B cell (primary cell): ENCODE measurements at regions not wholly inside any gene's neighbourhood (a gene's known extent, or its start where the extent isn't known, plus 50 kb on each side); places are given as distances from the start of the nearest gene placed in this dataset.

Experiments used
- ATAC-seq: fragments of 200-7000 bp; cut with Tn5 transposase; one replicate; pipeline ENCODE4 v1.10.0; 2021; ENCODE audit warnings: low read depth, mild to moderate bottlenecking, moderate number of reproducible peaks, moderate library complexity
- CTCF ChIA-PET: fragments of 350-600 bp; sonication (Branson Sonifier 250); formaldehyde crosslinking; loops from one replicate; lab custom pipeline; 2021; ENCODE audit warnings: antibody characterized with exemption, inconsistent platforms; lab: Charles Lee
- POLR2A ChIA-PET: fragments of 350-600 bp; sonication (Branson Sonifier 250); formaldehyde crosslinking; loops from one replicate; lab custom pipeline; 2021; ENCODE audit warnings: antibody characterized with exemption; lab: Charles Lee
- DNase-seq: peaks from one replicate; pipeline ENCODE4 v3.0.0; 2013
- H2AFZ ChIP-seq: 2 replicates; pipeline ENCODE4 v1.6.1; 2012; ENCODE audit warnings: mild to moderate bottlenecking, low read depth, low read length; ENCODE audit not compliant: insufficient read depth, poor library complexity, severe bottlenecking
- H3K27ac ChIP-seq, 2 donors: 1 replicate in 1 of 2; 2 replicates in 1 of 2; pipeline ENCODE4 v1.5.1; 2012 to 2013; ENCODE audit warnings: low read length in 2 of 2, mild to moderate bottlenecking in 2 of 2, moderate library complexity in 1 of 2
- H3K27me3 ChIP-seq, 4 experiments: fragments of 200-600 bp in 1 of 4; sonication (generic) in 1 of 4; replicated peaks in 1 of 4; 1 replicate in 2 of 4; 2 replicates in 2 of 4; pipeline versions ENCODE4 v1.6.1 to v1.7.0; 2013 to 2016; ENCODE audit warnings: low read length in 3 of 4, mild to moderate bottlenecking in 2 of 4, mixed read lengths in 1 of 4, moderate library complexity in 1 of 4; ENCODE audit not compliant: insufficient read depth in 4 of 4, control insufficient read depth in 3 of 4; ENCODE audit errors: control extremely low read depth in 1 of 4
- H3K36me3 ChIP-seq, 2 experiments: replicated peaks in 1 of 2; 1 replicate in 1 of 2; 2 replicates in 1 of 2; pipeline versions ENCODE4 v1.6.1 to v1.7.1; 2013; ENCODE audit warnings: low read length in 1 of 2; ENCODE audit not compliant: insufficient read depth in 2 of 2, control insufficient read depth in 1 of 2; ENCODE audit errors: control extremely low read depth in 1 of 2, extremely low read depth in 1 of 2
- H3K4me1 ChIP-seq, 2 donors: fragments of 200-600 bp in 1 of 2; sonication (generic) in 1 of 2; 1 replicate in 1 of 2; 2 replicates in 1 of 2; pipeline versions ENCODE4 v1.5.1 to v1.6.1; 2013 to 2017; ENCODE audit warnings: low read length in 2 of 2; ENCODE audit not compliant: control insufficient read depth in 2 of 2, insufficient read depth in 2 of 2
- H3K4me2 ChIP-seq: replicated peaks from 2 replicates; pipeline ENCODE3; 2012; ENCODE audit warnings: mild to moderate bottlenecking, low read depth, low read length; ENCODE audit not compliant: poor library complexity, severe bottlenecking
- H3K4me3 ChIP-seq, 5 experiments: fragments of 200-600 bp in 1 of 5; sonication (generic) in 1 of 5; 1 replicate in 3 of 5; 2 replicates in 2 of 5; pipeline versions ENCODE4 v1.5.1 to v1.7.0; 2011 to 2016; ENCODE audit warnings: low read length in 4 of 5, mild to moderate bottlenecking in 4 of 5, low read depth in 2 of 5, control low read depth in 1 of 5, moderate library complexity in 1 of 5; ENCODE audit not compliant: insufficient read depth in 1 of 5; ENCODE audit errors: control extremely low read depth in 1 of 5, extremely low read depth in 1 of 5
- H3K79me2 ChIP-seq: fragments of 200-600 bp; sonication (generic); one replicate; pipeline ENCODE4 v1.6.0; 2016; ENCODE audit warnings: low read length; ENCODE audit not compliant: control insufficient read depth, insufficient read depth
- H3K9ac ChIP-seq: fragments of 200-600 bp; sonication (generic); 2 replicates; pipeline ENCODE4 v1.6.1; 2017; ENCODE audit warnings: mild to moderate bottlenecking, low read length, moderate library complexity
- H3K9me3 ChIP-seq, 3 donors: one replicate each; pipeline versions ENCODE4 v1.6.1 to v1.7.1; 2013; ENCODE audit warnings: low read length in 2 of 3; ENCODE audit not compliant: control insufficient read depth in 2 of 3, insufficient read depth in 1 of 3; ENCODE audit errors: control extremely low read depth in 1 of 3
- H4K20me1 ChIP-seq: 2 replicates; pipeline ENCODE4 v1.6.0; 2012; ENCODE audit warnings: mild to moderate bottlenecking, low read length; ENCODE audit not compliant: insufficient read depth, control insufficient read depth, poor library complexity, severe bottlenecking
- H3K27ac Mint-ChIP-seq: one replicate; pipeline ENCODE4 v1.8.0; 2021; ENCODE audit warnings: mixed read lengths
- H3K27me3 Mint-ChIP-seq: one replicate; pipeline ENCODE4 v1.8.0; 2021; ENCODE audit warnings: mixed read lengths
- H3K4me1 Mint-ChIP-seq: one replicate; pipeline ENCODE4 v1.8.0; 2021; ENCODE audit warnings: mixed read lengths
- H3K4me3 Mint-ChIP-seq: one replicate; pipeline ENCODE4 v1.8.0; 2021; ENCODE audit warnings: mixed read lengths
- H3K9me3 Mint-ChIP-seq: one replicate; pipeline ENCODE4 v1.8.0; 2022; ENCODE audit warnings: mixed read lengths; ENCODE audit not compliant: insufficient read depth
- EZH2 ChIP-seq: IDR thresholded peaks from 2 replicates; pipeline ENCODE4 v1.6.1; 2012; ENCODE audit warnings: borderline replicate concordance, low read depth, mild to moderate bottlenecking, moderate library complexity, low read length; ENCODE audit not compliant: insufficient read depth, poor library complexity, severe bottlenecking
- WGBS: methylation state at CpG from one replicate; pipeline ENCODE4 v1.1.5; 2013; ENCODE audit warnings: missing lambda C conversion rate; ENCODE audit not compliant: insufficient coverage; 5-methylcytosine and 5-hydroxymethylcytosine counted together
- intact Hi-C: fragments of 100-400 bp; cut with micrococcal nuclease; formaldehyde crosslinking; loops from one replicate; pipeline ENCODE4 v1.10.0; 2022
- TF ChIP-seq, protein P1 (sequence below): fragments of 200-600 bp; IDR thresholded peaks from one replicate; pipeline ENCODE4 v1.8.0; 2022; ENCODE audit warnings: antibody characterized with exemption, mild to moderate bottlenecking

GRCh38 chr13:112325920-112326645, 50.1 kb upstream of the SPACA7 start:
- Mint-ChIP-seq H3K27ac (no peak overlapping the region), H3K4me1 (no peaks in the 10 kb centered on the region), H3K9me3 (no peaks in the 10 kb centered on the region), H3K4me3 (no peak overlapping the region), H3K27me3 (peaks cover 10% of the 10 kb centered on the region)
- ChIA-PET POLR2A (no interaction called here), CTCF (no interaction called here)
- Histone ChIP-seq H3K27me3 (peaks cover 0 to 2% (median 0%) of the 10 kb centered on the region in 4 experiments), H3K4me3 (no peak overlapping the region), H4K20me1 (no peaks in the 10 kb centered on the region), H3K9me3 (peaks cover 0 to 31% (median 0%) of the 10 kb centered on the region in 3 donors), H3K4me2 (no peak overlapping the region), H3K27ac (no peak overlapping the region), H2AFZ (no peak overlapping the region), H3K4me1 (no peaks in the 10 kb centered on the region), H3K79me2 (no peaks in the 10 kb centered on the region), H3K36me3 (no peaks in the 10 kb centered on the region), H3K9ac (no peak overlapping the region)
- DNase-seq (no peak), ATAC-seq (no peak)
- WGBS, result 88% methylated on average over 26 of the region's 26 CpGs
- no peak for TF ChIP-seq EZH2
- TF ChIP-seq, protein P1, sequence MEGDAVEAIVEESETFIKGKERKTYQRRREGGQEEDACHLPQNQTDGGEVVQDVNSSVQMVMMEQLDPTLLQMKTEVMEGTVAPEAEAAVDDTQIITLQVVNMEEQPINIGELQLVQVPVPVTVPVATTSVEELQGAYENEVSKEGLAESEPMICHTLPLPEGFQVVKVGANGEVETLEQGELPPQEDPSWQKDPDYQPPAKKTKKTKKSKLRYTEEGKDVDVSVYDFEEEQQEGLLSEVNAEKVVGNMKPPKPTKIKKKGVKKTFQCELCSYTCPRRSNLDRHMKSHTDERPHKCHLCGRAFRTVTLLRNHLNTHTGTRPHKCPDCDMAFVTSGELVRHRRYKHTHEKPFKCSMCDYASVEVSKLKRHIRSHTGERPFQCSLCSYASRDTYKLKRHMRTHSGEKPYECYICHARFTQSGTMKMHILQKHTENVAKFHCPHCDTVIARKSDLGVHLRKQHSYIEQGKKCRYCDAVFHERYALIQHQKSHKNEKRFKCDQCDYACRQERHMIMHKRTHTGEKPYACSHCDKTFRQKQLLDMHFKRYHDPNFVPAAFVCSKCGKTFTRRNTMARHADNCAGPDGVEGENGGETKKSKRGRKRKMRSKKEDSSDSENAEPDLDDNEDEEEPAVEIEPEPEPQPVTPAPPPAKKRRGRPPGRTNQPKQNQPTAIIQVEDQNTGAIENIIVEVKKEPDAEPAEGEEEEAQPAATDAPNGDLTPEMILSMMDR, result no peak
- intact Hi-C loops, result no loop called here
